Neural crest cell (in vitro differentiated cells): ENCODE measurements at regions not wholly inside any gene's neighbourhood (a gene's known extent, or its start where the extent isn't known, plus 50 kb on each side); places are given as distances from the start of the nearest gene placed in this dataset.

Source experiments
- DNase-seq: peaks from one replicate; pipeline ENCODE4 v3.0.0; 2021; ENCODE audit warnings: low read depth, mixed read lengths, low spot score
- H3K27ac Mint-ChIP-seq: one replicate; pipeline ENCODE4 v1.8.0; 2021; ENCODE audit warnings: mild to moderate bottlenecking, mixed read lengths; ENCODE audit not compliant: unreplicated experiment
- H3K27me3 Mint-ChIP-seq: 2 replicates; pipeline ENCODE4 v1.8.0; 2021; ENCODE audit warnings: low read depth, mild to moderate bottlenecking, mixed read lengths
- H3K36me3 Mint-ChIP-seq: 2 replicates; pipeline ENCODE4 v1.8.0; 2021; ENCODE audit warnings: low read depth, mild to moderate bottlenecking, mixed read lengths
- H3K4me1 Mint-ChIP-seq: 2 replicates; pipeline ENCODE4 v1.8.0; 2021; ENCODE audit warnings: mixed read lengths
- H3K4me3 Mint-ChIP-seq: one replicate; pipeline ENCODE4 v1.8.0; 2021; ENCODE audit warnings: mild to moderate bottlenecking, mixed read lengths
- H3K9me3 Mint-ChIP-seq: 2 replicates; pipeline ENCODE4 v1.8.0; 2021; ENCODE audit warnings: mixed read lengths
- TF ChIP-seq, protein P1 (sequence below): fragments of 200-600 bp; sonication (generic); conservative IDR thresholded peaks from 2 replicates; pipeline ENCODE4 v1.5.0; 2021; ENCODE audit warnings: antibody characterized with exemption, mild to moderate bottlenecking

DNA sequence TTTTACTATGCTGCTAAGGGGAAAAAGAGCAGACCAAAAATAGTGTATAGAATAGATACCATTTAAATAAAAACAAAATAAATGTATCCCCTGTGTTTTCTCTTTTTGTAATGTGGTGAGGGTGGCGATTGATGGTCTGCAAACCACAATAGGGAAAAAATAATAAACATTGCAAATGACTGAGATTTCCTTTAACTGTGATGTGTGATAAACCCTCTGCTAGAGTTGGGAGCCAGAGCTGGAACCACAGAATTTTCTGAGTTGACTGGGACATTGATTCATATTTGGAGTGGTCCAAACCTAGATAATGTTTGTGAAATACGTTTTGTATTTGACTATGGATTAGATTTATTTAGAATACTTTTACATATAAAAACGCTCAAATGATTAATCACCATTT lies 70.6 kb upstream of the PTGFR start:
- H3K9me3 Mint-ChIP-seq = no peaks in the 10 kb centered on the region
- DNase-seq = no peak
- H3K4me1 Mint-ChIP-seq = no peaks in the 10 kb centered on the region
- no peak overlapping the region for H3K4me3 Mint-ChIP-seq
- H3K36me3 Mint-ChIP-seq = no peaks in the 10 kb centered on the region
- peaks cover 3% of the 10 kb centered on the region for H3K27me3 Mint-ChIP-seq
- no peak overlapping the region for H3K27ac Mint-ChIP-seq
- TF ChIP-seq, protein P1, sequence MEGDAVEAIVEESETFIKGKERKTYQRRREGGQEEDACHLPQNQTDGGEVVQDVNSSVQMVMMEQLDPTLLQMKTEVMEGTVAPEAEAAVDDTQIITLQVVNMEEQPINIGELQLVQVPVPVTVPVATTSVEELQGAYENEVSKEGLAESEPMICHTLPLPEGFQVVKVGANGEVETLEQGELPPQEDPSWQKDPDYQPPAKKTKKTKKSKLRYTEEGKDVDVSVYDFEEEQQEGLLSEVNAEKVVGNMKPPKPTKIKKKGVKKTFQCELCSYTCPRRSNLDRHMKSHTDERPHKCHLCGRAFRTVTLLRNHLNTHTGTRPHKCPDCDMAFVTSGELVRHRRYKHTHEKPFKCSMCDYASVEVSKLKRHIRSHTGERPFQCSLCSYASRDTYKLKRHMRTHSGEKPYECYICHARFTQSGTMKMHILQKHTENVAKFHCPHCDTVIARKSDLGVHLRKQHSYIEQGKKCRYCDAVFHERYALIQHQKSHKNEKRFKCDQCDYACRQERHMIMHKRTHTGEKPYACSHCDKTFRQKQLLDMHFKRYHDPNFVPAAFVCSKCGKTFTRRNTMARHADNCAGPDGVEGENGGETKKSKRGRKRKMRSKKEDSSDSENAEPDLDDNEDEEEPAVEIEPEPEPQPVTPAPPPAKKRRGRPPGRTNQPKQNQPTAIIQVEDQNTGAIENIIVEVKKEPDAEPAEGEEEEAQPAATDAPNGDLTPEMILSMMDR = no peak

GRCh38 chr1:78420688-78421087 lies 70.1 kb upstream of the PTGFR start:
- no peaks in the 10 kb centered on the region for H3K9me3 Mint-ChIP-seq
- H3K4me1 Mint-ChIP-seq = no peaks in the 10 kb centered on the region
- TF ChIP-seq, protein P1 = no peak

DNA sequence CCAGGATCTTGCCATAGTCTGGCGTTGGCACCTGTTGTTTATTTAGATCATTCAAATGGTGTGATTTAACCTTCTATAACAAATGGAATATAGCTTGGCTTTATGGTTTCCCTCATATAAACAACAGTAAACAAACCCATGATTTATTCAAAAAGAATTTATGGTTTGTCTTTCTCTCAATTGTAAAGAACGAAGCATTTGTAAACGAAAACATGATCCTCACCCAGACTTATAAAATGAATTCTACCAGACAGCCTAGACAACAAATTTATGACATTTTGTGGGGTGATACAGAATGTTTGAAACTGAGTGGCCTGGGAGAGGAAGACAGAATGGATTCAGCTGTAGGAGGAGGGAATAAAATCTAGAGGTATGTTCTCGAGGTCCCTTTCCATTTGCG lies 66.1 kb upstream of the PTGFR start:
- Mint-ChIP-seq H3K27ac (no peak overlapping the region), H3K9me3 (no peaks in the 10 kb centered on the region), H3K4me3 (no peak overlapping the region), H3K4me1 (peaks cover 9% of the 10 kb centered on the region), H3K36me3 (no peaks in the 10 kb centered on the region), H3K27me3 (peaks cover 7% of the 10 kb centered on the region)
- no peak for DNase-seq
- TF ChIP-seq, protein P1 = no peak

More at GRCh38 chr1:78420688-78421087, 70.1 kb upstream of the PTGFR start:
- Mint-ChIP-seq H3K27ac (no peak overlapping the region), H3K27me3 (peaks cover 3% of the 10 kb centered on the region), H3K36me3 (no peaks in the 10 kb centered on the region), H3K4me3 (no peak overlapping the region)
- no peak for DNase-seq

- peaks cover 4% of the 10 kb centered on the region for H3K9me3 Mint-ChIP-seq
- H3K27me3 Mint-ChIP-seq = peaks cover 3% of the 10 kb centered on the region
- TF ChIP-seq, protein P1 = no peak
- DNase-seq = no peak
- H3K4me1 Mint-ChIP-seq = peaks cover 9% of the 10 kb centered on the region
- no peaks in the 10 kb centered on the region for H3K36me3 Mint-ChIP-seq
- peak overlapping the region; percentile 52 for H3K27ac Mint-ChIP-seq
- no peak overlapping the region for H3K4me3 Mint-ChIP-seq
Observed at GRCh38 chr1:78426408-78426807, 64.4 kb upstream of the PTGFR start.

- H3K4me3 Mint-ChIP-seq = no peak overlapping the region
- H3K9me3 Mint-ChIP-seq = peaks cover 4% of the 10 kb centered on the region
- TF ChIP-seq, protein P1 = no peak
- H3K36me3 Mint-ChIP-seq = no peaks in the 10 kb centered on the region
- H3K4me1 Mint-ChIP-seq = peaks cover 9% of the 10 kb centered on the region
- H3K27me3 Mint-ChIP-seq = peaks cover 3% of the 10 kb centered on the region
- DNase-seq = no peak
- H3K27ac Mint-ChIP-seq = no peak overlapping the region
Observed at GRCh38 chr1:78427506-78427905, 63.3 kb upstream of the PTGFR start.

DNA sequence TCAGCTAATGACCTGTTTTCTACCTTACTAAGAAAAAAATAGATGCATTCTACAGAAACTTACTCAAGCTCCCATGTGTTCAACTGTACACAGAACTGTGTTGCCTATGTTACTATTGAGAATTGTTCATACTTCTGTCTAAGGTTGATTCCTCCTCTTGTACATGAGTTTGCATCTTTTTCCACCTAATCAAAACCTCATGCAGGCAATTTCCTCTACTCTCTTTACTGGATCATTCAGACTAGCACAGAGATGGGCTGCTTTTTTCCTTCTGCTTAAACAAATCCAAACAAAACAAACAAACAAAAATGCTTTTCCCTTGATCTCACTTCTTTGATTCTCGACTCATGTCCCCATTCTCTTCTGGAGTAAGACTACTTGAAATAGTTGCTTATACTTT lies 58.8 kb upstream of the PTGFR start:
- no peak overlapping the region for H3K4me3 Mint-ChIP-seq
- TF ChIP-seq, protein P1 = no peak
- H3K36me3 Mint-ChIP-seq = peaks cover 3% of the 10 kb centered on the region
- no peak overlapping the region for H3K27ac Mint-ChIP-seq
- peaks cover 3% of the 10 kb centered on the region for H3K27me3 Mint-ChIP-seq
- peaks cover 12% of the 10 kb centered on the region for H3K9me3 Mint-ChIP-seq
- no peak for DNase-seq
- H3K4me1 Mint-ChIP-seq = peaks cover under 1% of the 10 kb centered on the region
